ENCODE measurements at regions not wholly inside any gene's neighbourhood (a gene's known extent, or its start where the extent isn't known, plus 50 kb on each side); places are given as distances from the start of the nearest gene placed in this dataset.

DNA sequence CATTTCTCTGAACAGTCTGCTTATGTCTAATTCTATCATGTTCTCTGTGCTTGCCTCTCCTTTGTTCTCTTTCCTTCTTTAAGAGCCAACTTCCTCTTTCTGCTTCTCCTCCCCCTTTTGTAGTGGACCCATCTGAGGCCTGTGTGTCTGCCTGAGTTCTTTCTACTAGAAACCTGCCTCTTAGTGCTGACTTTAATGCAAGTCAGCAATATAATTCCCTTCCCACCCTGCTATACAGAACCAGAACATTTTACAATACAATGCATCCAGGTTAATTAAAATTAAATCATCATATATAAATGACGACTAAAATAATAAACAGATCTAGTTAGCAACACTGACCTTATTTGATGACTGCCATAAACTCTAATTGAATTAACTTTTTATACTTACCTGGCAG, 82.6 kb upstream of the GAS1 start:
- Mint-ChIP-seq H3K4me1 (ENCODE audit: unreplicated experiment) (peaks cover 3% of the 10 kb centered on the region), H3K4me3 (ENCODE audit: unreplicated experiment) (no peak overlapping the region), H3K36me3 (ENCODE audit: low read depth, unreplicated experiment) (no peaks in the 10 kb centered on the region), H3K27ac (ENCODE audit: unreplicated experiment) (no peak overlapping the region), H3K9me3 (ENCODE audit: unreplicated experiment) (no peaks in the 10 kb centered on the region), H3K27me3 (ENCODE audit: unreplicated experiment) (no peaks in the 10 kb centered on the region)
- DNase-seq (ENCODE audit: low spot score) = no peak
- TF ChIP-seq, protein P1, sequence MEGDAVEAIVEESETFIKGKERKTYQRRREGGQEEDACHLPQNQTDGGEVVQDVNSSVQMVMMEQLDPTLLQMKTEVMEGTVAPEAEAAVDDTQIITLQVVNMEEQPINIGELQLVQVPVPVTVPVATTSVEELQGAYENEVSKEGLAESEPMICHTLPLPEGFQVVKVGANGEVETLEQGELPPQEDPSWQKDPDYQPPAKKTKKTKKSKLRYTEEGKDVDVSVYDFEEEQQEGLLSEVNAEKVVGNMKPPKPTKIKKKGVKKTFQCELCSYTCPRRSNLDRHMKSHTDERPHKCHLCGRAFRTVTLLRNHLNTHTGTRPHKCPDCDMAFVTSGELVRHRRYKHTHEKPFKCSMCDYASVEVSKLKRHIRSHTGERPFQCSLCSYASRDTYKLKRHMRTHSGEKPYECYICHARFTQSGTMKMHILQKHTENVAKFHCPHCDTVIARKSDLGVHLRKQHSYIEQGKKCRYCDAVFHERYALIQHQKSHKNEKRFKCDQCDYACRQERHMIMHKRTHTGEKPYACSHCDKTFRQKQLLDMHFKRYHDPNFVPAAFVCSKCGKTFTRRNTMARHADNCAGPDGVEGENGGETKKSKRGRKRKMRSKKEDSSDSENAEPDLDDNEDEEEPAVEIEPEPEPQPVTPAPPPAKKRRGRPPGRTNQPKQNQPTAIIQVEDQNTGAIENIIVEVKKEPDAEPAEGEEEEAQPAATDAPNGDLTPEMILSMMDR (IDR thresholded peaks at IDR 0.05; ENCODE audit: unreplicated experiment) = no peak

DNA sequence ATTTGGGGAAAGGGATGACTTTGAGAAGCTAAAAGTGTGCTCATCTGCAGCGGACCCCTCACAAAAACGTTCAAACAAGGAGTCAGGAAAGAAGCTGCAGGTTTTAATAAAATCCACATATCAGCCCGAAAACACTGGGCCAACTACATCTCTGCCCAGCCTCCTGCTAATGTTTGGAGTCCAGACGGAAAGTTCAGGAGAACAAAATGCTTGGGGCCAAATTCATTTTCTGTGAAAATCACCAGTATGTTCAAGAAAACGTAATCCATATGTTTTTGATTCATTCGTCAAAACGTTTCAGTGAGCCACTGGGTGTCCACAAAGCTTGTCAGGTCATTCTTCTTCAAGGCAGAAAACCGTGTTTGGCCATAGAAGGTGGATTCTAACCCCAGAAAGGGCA, 87.5 kb upstream of the GAS1 start:
- Mint-ChIP-seq H3K27me3 (ENCODE audit: unreplicated experiment) (no peaks in the 10 kb centered on the region), H3K4me1 (ENCODE audit: unreplicated experiment) (peaks cover 2% of the 10 kb centered on the region), H3K36me3 (ENCODE audit: low read depth, unreplicated experiment) (no peaks in the 10 kb centered on the region), H3K27ac (ENCODE audit: unreplicated experiment) (no peak overlapping the region), H3K4me3 (ENCODE audit: unreplicated experiment) (no peak overlapping the region), H3K9me3 (ENCODE audit: unreplicated experiment) (no peaks in the 10 kb centered on the region)
- TF ChIP-seq, protein P1 (IDR thresholded peaks at IDR 0.05; ENCODE audit: unreplicated experiment) = no peak
- DNase-seq (ENCODE audit: low spot score) = no peak

GRCh38 chr9:87035879-87036278, 88.6 kb upstream of the GAS1 start:
- H3K27ac Mint-ChIP-seq (ENCODE audit: unreplicated experiment) = no peak overlapping the region
- TF ChIP-seq, protein P1 (IDR thresholded peaks at IDR 0.05; ENCODE audit: unreplicated experiment) = no peak
- no peaks in the 10 kb centered on the region for H3K27me3 Mint-ChIP-seq (ENCODE audit: unreplicated experiment)
- DNase-seq (ENCODE audit: low spot score) = no peak
- H3K36me3 Mint-ChIP-seq (ENCODE audit: low read depth, unreplicated experiment) = no peaks in the 10 kb centered on the region
- H3K4me1 Mint-ChIP-seq (ENCODE audit: unreplicated experiment) = no peaks in the 10 kb centered on the region
- H3K9me3 Mint-ChIP-seq (ENCODE audit: unreplicated experiment) = no peaks in the 10 kb centered on the region
- no peak overlapping the region for H3K4me3 Mint-ChIP-seq (ENCODE audit: unreplicated experiment)

DNA sequence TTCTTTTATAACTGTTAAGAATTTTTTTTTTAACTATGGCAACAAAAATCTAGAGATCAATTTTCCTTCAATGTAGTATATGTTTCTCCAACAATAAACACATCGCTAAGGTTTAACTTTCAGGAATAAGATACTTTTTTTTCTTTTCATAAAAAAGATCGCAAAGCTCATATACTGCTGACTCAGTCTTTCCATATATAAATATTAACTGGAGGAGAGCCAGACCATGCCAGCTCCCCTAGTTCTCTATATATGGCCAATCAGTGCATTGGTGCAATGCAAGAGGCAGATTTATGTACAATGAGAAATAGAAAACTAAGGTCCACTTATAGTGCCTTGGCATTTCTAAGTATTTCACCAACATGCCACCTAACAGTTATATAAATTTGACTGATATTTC, 89.2 kb upstream of the GAS1 start:
- Mint-ChIP-seq H3K9me3 (ENCODE audit: unreplicated experiment) (no peaks in the 10 kb centered on the region), H3K27me3 (ENCODE audit: unreplicated experiment) (peaks cover 1% of the 10 kb centered on the region), H3K36me3 (ENCODE audit: low read depth, unreplicated experiment) (no peaks in the 10 kb centered on the region), H3K4me1 (ENCODE audit: unreplicated experiment) (no peaks in the 10 kb centered on the region), H3K4me3 (ENCODE audit: unreplicated experiment) (no peak overlapping the region), H3K27ac (ENCODE audit: unreplicated experiment) (no peak overlapping the region)
- TF ChIP-seq, protein P1 (IDR thresholded peaks at IDR 0.05; ENCODE audit: unreplicated experiment) = no peak
- no peak for DNase-seq (ENCODE audit: low spot score)

DNA sequence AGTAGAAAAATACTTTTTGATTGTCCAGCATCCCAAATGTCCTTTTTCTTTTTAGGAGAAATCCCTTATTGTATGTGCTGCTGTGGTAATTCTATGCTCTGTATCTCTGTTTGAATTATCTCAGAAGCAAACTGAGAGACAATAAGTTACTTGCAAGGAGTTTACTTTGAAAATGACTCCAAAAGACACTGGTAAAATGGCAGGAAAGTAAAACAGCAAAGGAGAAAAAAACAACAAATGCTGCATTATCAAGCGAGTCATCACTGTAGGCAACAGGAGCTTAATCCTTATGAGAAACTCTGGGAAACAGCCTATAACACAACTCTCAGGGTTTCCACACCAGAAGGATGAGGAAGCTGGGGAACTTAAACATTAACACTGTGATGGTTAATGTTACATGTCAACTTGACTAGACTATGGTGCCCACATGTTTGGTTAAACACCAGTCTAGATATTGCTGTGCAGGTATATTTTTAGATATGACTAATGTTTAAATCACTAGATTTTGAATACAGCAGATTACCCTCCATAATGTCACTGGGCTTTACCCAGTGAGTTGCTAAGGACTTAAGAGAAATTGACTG, 92.6 kb upstream of the GAS1 start:
- TF ChIP-seq, protein P1 (IDR thresholded peaks at IDR 0.05; ENCODE audit: unreplicated experiment) = no peak
- DNase-seq (ENCODE audit: low spot score) = no peak
- Mint-ChIP-seq H3K4me1 (ENCODE audit: unreplicated experiment) (no peaks in the 10 kb centered on the region), H3K27me3 (ENCODE audit: unreplicated experiment) (peaks cover 4% of the 10 kb centered on the region), H3K27ac (ENCODE audit: unreplicated experiment) (no peak overlapping the region), H3K36me3 (ENCODE audit: low read depth, unreplicated experiment) (no peaks in the 10 kb centered on the region), H3K9me3 (ENCODE audit: unreplicated experiment) (no peaks in the 10 kb centered on the region), H3K4me3 (ENCODE audit: unreplicated experiment) (no peak overlapping the region)
